WTC11 (cell line): ENCODE measurements at regions not wholly inside any gene's neighbourhood (a gene's known extent, or its start where the extent isn't known, plus 50 kb on each side); places are given as distances from the start of the nearest gene placed in this dataset.

ENCODE experiments used
- ATF6 ChIP-seq: sonication (generic); formaldehyde crosslinking; IDR thresholded peaks from 2 replicates; pipeline ENCODE4 v1.8.1; 2023; ENCODE audit warnings: mild to moderate bottlenecking, missing genetic modification reagents
- JUN ChIP-seq: sonication (generic); formaldehyde crosslinking; IDR thresholded peaks from 2 replicates; pipeline ENCODE4 v1.8.0; 2023; ENCODE audit warnings: mild to moderate bottlenecking, missing genetic modification reagents
- NFE2L1 ChIP-seq: sonication (generic); formaldehyde crosslinking; IDR thresholded peaks from 2 replicates; pipeline ENCODE4 v1.8.1; 2023; ENCODE audit warnings: missing genetic modification reagents
- ZNF138 ChIP-seq: sonication (generic); formaldehyde crosslinking; conservative IDR thresholded peaks from 2 replicates; pipeline ENCODE4 v1.8.1; 2022; ENCODE audit warnings: mild to moderate bottlenecking, moderate library complexity, missing genetic modification reagents
- TF ChIP-seq, protein P1 (sequence below): fragments of 200-600 bp; IDR thresholded peaks from 2 replicates; pipeline ENCODE4 v1.8.0; 2022; ENCODE audit warnings: antibody characterized with exemption

DNA sequence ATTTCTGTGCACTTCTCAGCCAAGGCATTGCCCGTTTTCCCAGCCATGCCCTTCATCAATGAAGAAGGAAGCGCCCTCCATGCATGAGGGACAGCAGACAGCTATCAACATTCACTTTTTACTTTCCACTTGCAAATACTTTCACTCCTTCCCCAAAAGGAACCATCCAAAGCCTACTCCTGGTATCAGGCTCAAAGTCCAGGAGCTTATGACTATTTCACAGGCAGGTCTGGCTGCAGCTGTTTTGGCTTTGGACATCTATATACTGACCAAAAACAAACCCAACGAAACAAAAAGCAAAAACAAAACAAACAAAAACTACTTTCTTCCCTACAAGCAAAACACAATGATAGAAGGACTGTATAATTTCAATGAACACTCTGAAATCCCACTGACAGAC is 825.1 kb downstream of the RNF144A start:
- TF ChIP-seq, protein P1, sequence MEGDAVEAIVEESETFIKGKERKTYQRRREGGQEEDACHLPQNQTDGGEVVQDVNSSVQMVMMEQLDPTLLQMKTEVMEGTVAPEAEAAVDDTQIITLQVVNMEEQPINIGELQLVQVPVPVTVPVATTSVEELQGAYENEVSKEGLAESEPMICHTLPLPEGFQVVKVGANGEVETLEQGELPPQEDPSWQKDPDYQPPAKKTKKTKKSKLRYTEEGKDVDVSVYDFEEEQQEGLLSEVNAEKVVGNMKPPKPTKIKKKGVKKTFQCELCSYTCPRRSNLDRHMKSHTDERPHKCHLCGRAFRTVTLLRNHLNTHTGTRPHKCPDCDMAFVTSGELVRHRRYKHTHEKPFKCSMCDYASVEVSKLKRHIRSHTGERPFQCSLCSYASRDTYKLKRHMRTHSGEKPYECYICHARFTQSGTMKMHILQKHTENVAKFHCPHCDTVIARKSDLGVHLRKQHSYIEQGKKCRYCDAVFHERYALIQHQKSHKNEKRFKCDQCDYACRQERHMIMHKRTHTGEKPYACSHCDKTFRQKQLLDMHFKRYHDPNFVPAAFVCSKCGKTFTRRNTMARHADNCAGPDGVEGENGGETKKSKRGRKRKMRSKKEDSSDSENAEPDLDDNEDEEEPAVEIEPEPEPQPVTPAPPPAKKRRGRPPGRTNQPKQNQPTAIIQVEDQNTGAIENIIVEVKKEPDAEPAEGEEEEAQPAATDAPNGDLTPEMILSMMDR: no peak
- TF ChIP-seq ZNF138 (CRISPR knock-in tag): no peak
- no peak for TF ChIP-seq JUN (CRISPR knock-in tag)
- no peak for TF ChIP-seq NFE2L1 (CRISPR knock-in tag)
- no peak for TF ChIP-seq ATF6 (CRISPR knock-in tag)
